HepG2 (cell line): ENCODE measurements at regions not wholly inside any gene's neighbourhood (a gene's known extent, or its start where the extent isn't known, plus 50 kb on each side); places are given as distances from the start of the nearest gene placed in this dataset.

ENCODE experiments used
- CCAR2 ChIP-seq: fragments of 200-400 bp; formaldehyde crosslinking; optimal IDR thresholded peaks from 2 replicates; pipeline ENCODE3; 2018; ENCODE audit warnings: low read depth, mild to moderate bottlenecking, low read length, moderate library complexity
- ERF ChIP-seq: IDR thresholded peaks from 2 replicates; pipeline ENCODE4 v1.6.1; 2018; ENCODE audit warnings: missing biosample characterization, missing genetic modification reagents
- ETV6 ChIP-seq: sonication (generic); formaldehyde crosslinking; conservative IDR thresholded peaks from 2 replicates; pipeline ENCODE4 v1.4.0; 2020; ENCODE audit warnings: missing genetic modification reagents
- FLYWCH1 ChIP-seq: sonication (generic); formaldehyde crosslinking; IDR thresholded peaks from 2 replicates; pipeline ENCODE4 v1.8.1; 2023; ENCODE audit warnings: mild to moderate bottlenecking, missing genetic modification reagents
- FOXA1 ChIP-seq, 2 experiments: fragments of 450-650 bp in 1 of 2; sonication (generic) in 1 of 2; formaldehyde crosslinking in 1 of 2; IDR thresholded peaks; 2 replicates each; pipeline versions ENCODE4 v1.4.0 to v1.6.1; 2016 to 2020; ENCODE audit warnings: missing genetic modification reagents in 1 of 2
- FOXK2 ChIP-seq: fragments of 450-650 bp; IDR thresholded peaks from 2 replicates; pipeline ENCODE4 v1.6.1; 2016
- ISX ChIP-seq: sonication (generic); formaldehyde crosslinking; conservative IDR thresholded peaks from 2 replicates; pipeline ENCODE4 v1.5.0; 2020; ENCODE audit warnings: missing genetic modification reagents
- JARID2 ChIP-seq: sonication (generic); formaldehyde crosslinking; IDR thresholded peaks from 2 replicates; pipeline ENCODE4 v1.8.1; 2023; ENCODE audit warnings: missing genetic modification reagents, inconsistent platforms; ENCODE audit not compliant: insufficient replicate concordance
- RELA ChIP-seq: sonication (generic); formaldehyde crosslinking; IDR thresholded peaks from 2 replicates; pipeline ENCODE4 v1.4.0; 2020; ENCODE audit warnings: missing genetic modification reagents
- REPIN1 ChIP-seq: sonication (generic); formaldehyde crosslinking; IDR thresholded peaks from 2 replicates; pipeline ENCODE4 v1.8.0; 2022; ENCODE audit warnings: missing genetic modification reagents, low read depth, mild to moderate bottlenecking, borderline replicate concordance
- RFX5 ChIP-seq: IDR thresholded peaks from 2 replicates; pipeline ENCODE4 v1.6.1; 2011; ENCODE audit warnings: low read depth, low read length, improper control_type of control experiment
- SKI ChIP-seq: fragments of 450-650 bp; IDR thresholded peaks from one replicate; pipeline ENCODE4 v1.6.1; 2018; ENCODE audit warnings: mild to moderate bottlenecking; ENCODE audit not compliant: partially characterized antibody
- SMAD3 ChIP-seq: sonication (generic); formaldehyde crosslinking; IDR thresholded peaks from 2 replicates; pipeline ENCODE4 v1.4.0; 2020; ENCODE audit warnings: missing genetic modification reagents
- TBL1XR1 ChIP-seq: fragments of 150-350 bp; IDR thresholded peaks from 2 replicates; pipeline ENCODE4 v1.6.1; 2014; ENCODE audit warnings: borderline replicate concordance, low read length; ENCODE audit not compliant: partially characterized antibody
- TBX2 ChIP-seq: sonication (generic); formaldehyde crosslinking; IDR thresholded peaks from 2 replicates; pipeline ENCODE4 v1.5.0; 2020; ENCODE audit warnings: missing genetic modification reagents, mild to moderate bottlenecking, borderline replicate concordance
- TCF7 ChIP-seq: sonication (generic); IDR thresholded peaks from 2 replicates; pipeline ENCODE4 v1.6.1; 2016; ENCODE audit warnings: antibody characterized with exemption, low read depth
- ZNF12 ChIP-seq: sonication (generic); formaldehyde crosslinking; IDR thresholded peaks from 2 replicates; pipeline ENCODE4 v1.5.0; 2020; ENCODE audit warnings: missing genetic modification reagents
- ZNF672 ChIP-seq: sonication (generic); formaldehyde crosslinking; IDR thresholded peaks from 2 replicates; pipeline ENCODE4 v1.8.1; 2022; ENCODE audit warnings: missing genetic modification reagents
- TF ChIP-seq, protein P1 (sequence below): sonication (generic); formaldehyde crosslinking; IDR thresholded peaks from 2 replicates; pipeline ENCODE4 v1.4.0; 2020; ENCODE audit warnings: missing genetic modification reagents
- TF ChIP-seq, protein P2 (sequence below): sonication (generic); formaldehyde crosslinking; IDR thresholded peaks from 2 replicates; pipeline ENCODE4 v1.4.0; 2020; ENCODE audit warnings: missing genetic modification reagents
- TF ChIP-seq, protein P3 (sequence below): sonication (generic); formaldehyde crosslinking; IDR thresholded peaks from 2 replicates; pipeline ENCODE4 v1.4.0; 2020; ENCODE audit warnings: missing genetic modification reagents
- TF ChIP-seq, protein P4 (sequence below): IDR thresholded peaks from 2 replicates; pipeline ENCODE4 v1.6.1; 2016

DNA sequence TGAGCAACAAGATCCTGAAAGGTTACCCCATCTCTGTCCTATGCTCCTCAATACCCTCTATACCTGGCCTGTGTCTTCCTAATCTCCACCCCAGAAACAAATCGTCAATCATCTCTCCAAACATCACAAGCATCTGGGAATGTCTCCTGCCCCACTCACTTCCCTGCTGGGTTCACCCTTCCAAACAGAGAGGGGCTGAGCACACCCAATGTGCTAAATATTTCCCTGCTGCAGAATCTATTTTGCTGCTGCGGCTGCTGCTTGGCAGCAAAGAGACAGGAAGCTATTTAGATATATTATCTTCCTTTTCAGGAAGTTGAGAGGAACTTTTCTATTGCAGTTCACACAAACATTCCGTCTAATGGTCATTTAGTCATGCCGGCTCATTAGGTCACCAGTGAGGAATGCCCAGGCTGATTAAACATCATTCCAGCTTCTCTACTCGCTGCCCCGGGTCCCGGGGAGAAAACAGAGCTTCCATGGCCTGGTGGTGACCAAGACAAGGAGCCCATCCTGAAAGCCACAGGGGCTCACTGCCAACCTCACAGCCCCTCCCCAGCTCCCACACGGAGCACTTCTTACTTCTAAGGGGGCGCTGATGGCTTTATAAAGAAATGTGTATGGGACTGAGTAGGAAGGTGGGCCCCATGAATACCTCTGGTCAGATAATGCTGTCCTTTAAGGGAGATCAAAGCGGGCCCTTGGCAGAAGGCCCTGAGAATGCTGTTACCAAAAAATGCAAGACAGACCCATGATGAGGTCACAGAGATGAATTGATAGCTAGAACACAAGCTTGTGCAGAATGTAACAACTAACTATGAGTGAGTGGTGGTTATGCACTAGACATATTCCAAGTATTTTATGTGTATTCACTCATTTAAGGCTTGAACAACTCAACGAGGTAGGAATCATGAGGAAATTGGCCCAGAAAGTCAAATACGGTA is 218.3 kb downstream of the SOX9 start (continued):
- TF ChIP-seq SKI (peak; percentile 20), FLYWCH1 (CRISPR knock-in tag) (no peak; the same call in 1 of the 2 replicates), FOXK2 (no peak), TBL1XR1 (no peak), REPIN1 (no peak; the same call in 1 of the 2 replicates), ZNF12 (CRISPR knock-in tag) (no peak), FOXA1 (IDR thresholded peaks at IDR 0.05) (no peak), FOXA1 (CRISPR knock-in tag; IDR thresholded peaks at IDR 0.05) (peak; percentile 43; the same call in 1 of the 2 replicates), ETV6 (0 out of 2 replicates have a peak, but pooled peaks have one; percentile 8), ISX (CRISPR knock-in tag) (no peak), TBX2 (CRISPR knock-in tag) (peak; percentile 83), TCF7 (peak; percentile 84), RFX5 (no peak), RELA (CRISPR knock-in tag) (no peak), ERF (CRISPR knock-in tag) (peak; percentile 78; the same call in 1 of the 2 replicates), ZNF672 (CRISPR knock-in tag) (no peak), CCAR2 (no peak), JARID2 (CRISPR knock-in tag) (no peak), SMAD3 (no peak)
- TF ChIP-seq, protein P1, sequence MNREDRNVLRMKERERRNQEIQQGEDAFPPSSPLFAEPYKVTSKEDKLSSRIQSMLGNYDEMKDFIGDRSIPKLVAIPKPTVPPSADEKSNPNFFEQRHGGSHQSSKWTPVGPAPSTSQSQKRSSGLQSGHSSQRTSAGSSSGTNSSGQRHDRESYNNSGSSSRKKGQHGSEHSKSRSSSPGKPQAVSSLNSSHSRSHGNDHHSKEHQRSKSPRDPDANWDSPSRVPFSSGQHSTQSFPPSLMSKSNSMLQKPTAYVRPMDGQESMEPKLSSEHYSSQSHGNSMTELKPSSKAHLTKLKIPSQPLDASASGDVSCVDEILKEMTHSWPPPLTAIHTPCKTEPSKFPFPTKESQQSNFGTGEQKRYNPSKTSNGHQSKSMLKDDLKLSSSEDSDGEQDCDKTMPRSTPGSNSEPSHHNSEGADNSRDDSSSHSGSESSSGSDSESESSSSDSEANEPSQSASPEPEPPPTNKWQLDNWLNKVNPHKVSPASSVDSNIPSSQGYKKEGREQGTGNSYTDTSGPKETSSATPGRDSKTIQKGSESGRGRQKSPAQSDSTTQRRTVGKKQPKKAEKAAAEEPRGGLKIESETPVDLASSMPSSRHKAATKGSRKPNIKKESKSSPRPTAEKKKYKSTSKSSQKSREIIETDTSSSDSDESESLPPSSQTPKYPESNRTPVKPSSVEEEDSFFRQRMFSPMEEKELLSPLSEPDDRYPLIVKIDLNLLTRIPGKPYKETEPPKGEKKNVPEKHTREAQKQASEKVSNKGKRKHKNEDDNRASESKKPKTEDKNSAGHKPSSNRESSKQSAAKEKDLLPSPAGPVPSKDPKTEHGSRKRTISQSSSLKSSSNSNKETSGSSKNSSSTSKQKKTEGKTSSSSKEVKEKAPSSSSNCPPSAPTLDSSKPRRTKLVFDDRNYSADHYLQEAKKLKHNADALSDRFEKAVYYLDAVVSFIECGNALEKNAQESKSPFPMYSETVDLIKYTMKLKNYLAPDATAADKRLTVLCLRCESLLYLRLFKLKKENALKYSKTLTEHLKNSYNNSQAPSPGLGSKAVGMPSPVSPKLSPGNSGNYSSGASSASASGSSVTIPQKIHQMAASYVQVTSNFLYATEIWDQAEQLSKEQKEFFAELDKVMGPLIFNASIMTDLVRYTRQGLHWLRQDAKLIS (CRISPR knock-in tag) = peak; percentile 68; the same call in 1 of the 2 replicates
- TF ChIP-seq, protein P2, sequence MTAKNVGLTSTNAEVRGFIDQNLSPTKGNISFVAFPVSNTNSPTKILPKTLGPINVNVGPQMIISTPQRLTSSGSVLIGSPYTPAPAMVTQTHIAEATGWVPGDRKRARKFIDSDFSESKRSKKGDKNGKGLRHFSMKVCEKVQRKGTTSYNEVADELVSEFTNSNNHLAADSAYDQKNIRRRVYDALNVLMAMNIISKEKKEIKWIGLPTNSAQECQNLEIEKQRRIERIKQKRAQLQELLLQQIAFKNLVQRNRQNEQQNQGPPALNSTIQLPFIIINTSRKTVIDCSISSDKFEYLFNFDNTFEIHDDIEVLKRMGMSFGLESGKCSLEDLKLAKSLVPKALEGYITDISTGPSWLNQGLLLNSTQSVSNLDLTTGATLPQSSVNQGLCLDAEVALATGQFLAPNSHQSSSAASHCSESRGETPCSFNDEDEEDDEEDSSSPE (CRISPR knock-in tag) = no peak
- TF ChIP-seq, protein P3, sequence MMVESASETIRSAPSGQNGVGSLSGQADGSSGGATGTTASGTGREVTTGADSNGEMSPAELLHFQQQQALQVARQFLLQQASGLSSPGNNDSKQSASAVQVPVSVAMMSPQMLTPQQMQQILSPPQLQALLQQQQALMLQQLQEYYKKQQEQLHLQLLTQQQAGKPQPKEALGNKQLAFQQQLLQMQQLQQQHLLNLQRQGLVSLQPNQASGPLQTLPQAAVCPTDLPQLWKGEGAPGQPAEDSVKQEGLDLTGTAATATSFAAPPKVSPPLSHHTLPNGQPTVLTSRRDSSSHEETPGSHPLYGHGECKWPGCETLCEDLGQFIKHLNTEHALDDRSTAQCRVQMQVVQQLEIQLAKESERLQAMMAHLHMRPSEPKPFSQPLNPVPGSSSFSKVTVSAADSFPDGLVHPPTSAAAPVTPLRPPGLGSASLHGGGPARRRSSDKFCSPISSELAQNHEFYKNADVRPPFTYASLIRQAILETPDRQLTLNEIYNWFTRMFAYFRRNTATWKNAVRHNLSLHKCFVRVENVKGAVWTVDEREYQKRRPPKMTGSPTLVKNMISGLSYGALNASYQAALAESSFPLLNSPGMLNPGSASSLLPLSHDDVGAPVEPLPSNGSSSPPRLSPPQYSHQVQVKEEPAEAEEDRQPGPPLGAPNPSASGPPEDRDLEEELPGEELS (CRISPR knock-in tag) = peak; percentile 81
- TF ChIP-seq, protein P4, sequence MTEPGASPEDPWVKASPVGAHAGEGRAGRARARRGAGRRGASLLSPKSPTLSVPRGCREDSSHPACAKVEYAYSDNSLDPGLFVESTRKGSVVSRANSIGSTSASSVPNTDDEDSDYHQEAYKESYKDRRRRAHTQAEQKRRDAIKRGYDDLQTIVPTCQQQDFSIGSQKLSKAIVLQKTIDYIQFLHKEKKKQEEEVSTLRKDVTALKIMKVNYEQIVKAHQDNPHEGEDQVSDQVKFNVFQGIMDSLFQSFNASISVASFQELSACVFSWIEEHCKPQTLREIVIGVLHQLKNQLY = no peak
